ENCODE measurements at regions not wholly inside any gene's neighbourhood (a gene's known extent, or its start where the extent isn't known, plus 50 kb on each side); places are given as distances from the start of the nearest gene placed in this dataset.

GRCh38 chr2:4765787-4766530 lies 926.2 kb upstream of the SOX11 start:
- Histone ChIP-seq H3K36me3 (ENCODE audit: low read depth) (no peaks in the 10 kb centered on the region), H3K79me2 (ENCODE audit: low read depth) (no peaks in the 10 kb centered on the region), H4K20me1 (ENCODE audit: insufficient read depth) (no peaks in the 10 kb centered on the region), H2AFZ (no peak overlapping the region), H3K9me3 (ENCODE audit: insufficient read depth, low read depth) (no peaks in the 10 kb centered on the region), H3F3A (ENCODE audit: insufficient read depth, low read depth) (no peaks in the 10 kb centered on the region), H3K27ac (no peak overlapping the region), H3K4me3 (no peak overlapping the region), H3K27me3 (ENCODE audit: insufficient read depth, low read depth) (no peaks in the 10 kb centered on the region; the same call in 1 of the 2 replicates), H3K4me2 (no peak overlapping the region), H3K9me2 (ENCODE audit: insufficient read depth) (no peaks in the 10 kb centered on the region), H3K4me1 (replicated peaks; ENCODE audit: insufficient read depth) (no peaks in the 10 kb centered on the region)
- no peak for DNase-seq
- intact Hi-C loops (cut with micrococcal nuclease; ENCODE audit: unreplicated experiment) = no loop called here
- ChIA-PET POLR2A (ENCODE audit: unreplicated experiment) (no interaction called here), CTCF (no interaction called here)
- BruUV-seq (replicated peaks) = no TSS peak
- TF ChIP-seq CTCF (conservative IDR thresholded peaks at IDR 0.05) = no peak
- no peak for TF ChIP-seq EZH2 (IDR thresholded peaks at IDR 0.05; ENCODE audit: low read depth)

GRCh38 chr2:4775668-4776067 lies 916.5 kb upstream of the SOX11 start:
- H3K27ac ChIP-seq = no peak overlapping the region

GRCh38 chr2:4780679-4781078 lies 911.5 kb upstream of the SOX11 start:
- Histone ChIP-seq H3K27ac (no peak overlapping the region), H3K27me3 (ENCODE audit: insufficient read depth, low read depth) (no peaks in the 10 kb centered on the region), H3K36me3 (ENCODE audit: low read depth) (no peaks in the 10 kb centered on the region), H4K20me1 (ENCODE audit: insufficient read depth) (no peaks in the 10 kb centered on the region), H3F3A (ENCODE audit: insufficient read depth, low read depth) (no peaks in the 10 kb centered on the region), H3K4me1 (replicated peaks; ENCODE audit: insufficient read depth) (no peaks in the 10 kb centered on the region), H3K79me2 (ENCODE audit: low read depth) (no peaks in the 10 kb centered on the region), H2AFZ (no peak overlapping the region), H3K4me3 (no peak overlapping the region), H3K4me2 (no peak overlapping the region), H3K9me2 (ENCODE audit: insufficient read depth) (no peaks in the 10 kb centered on the region), H3K9me3 (ENCODE audit: insufficient read depth, low read depth) (no peaks in the 10 kb centered on the region)
- CTCF ChIA-PET = no interaction called here
- intact Hi-C loops (cut with micrococcal nuclease; ENCODE audit: unreplicated experiment) = no loop called here
- no TSS peak for BruUV-seq (replicated peaks)
- TF ChIP-seq CTCF (conservative IDR thresholded peaks at IDR 0.05) = no peak
- TF ChIP-seq EZH2 (IDR thresholded peaks at IDR 0.05; ENCODE audit: low read depth) = no peak
- no peak for DNase-seq
- POLR2A ChIA-PET (ENCODE audit: unreplicated experiment) = no interaction called here

More at GRCh38 chr2:4775668-4776067, 916.5 kb upstream of the SOX11 start:
- no peaks in the 10 kb centered on the region for H3K9me2 ChIP-seq (ENCODE audit: insufficient read depth)
- H3K36me3 ChIP-seq (ENCODE audit: low read depth) = no peaks in the 10 kb centered on the region
- H3K79me2 ChIP-seq (ENCODE audit: low read depth) = no peaks in the 10 kb centered on the region
- no peaks in the 10 kb centered on the region for H3K9me3 ChIP-seq (ENCODE audit: insufficient read depth, low read depth)
- TF ChIP-seq CTCF (conservative IDR thresholded peaks at IDR 0.05) (no peak), EZH2 (IDR thresholded peaks at IDR 0.05; ENCODE audit: low read depth) (no peak)
- H2AFZ ChIP-seq = no peak overlapping the region
- no peak for DNase-seq
- no peak overlapping the region for H3K4me2 ChIP-seq
- no peaks in the 10 kb centered on the region for H4K20me1 ChIP-seq (ENCODE audit: insufficient read depth)
- H3K27me3 ChIP-seq (ENCODE audit: insufficient read depth, low read depth) = no peaks in the 10 kb centered on the region
- no peaks in the 10 kb centered on the region for H3K4me1 ChIP-seq (replicated peaks; ENCODE audit: insufficient read depth)
- intact Hi-C loops (cut with micrococcal nuclease; ENCODE audit: unreplicated experiment) = no loop called here
- BruUV-seq (replicated peaks) = no TSS peak
- H3K4me3 ChIP-seq = no peak overlapping the region
- ChIA-PET POLR2A (ENCODE audit: unreplicated experiment) (no interaction called here), CTCF (no interaction called here)
- no peaks in the 10 kb centered on the region for H3F3A ChIP-seq (ENCODE audit: insufficient read depth, low read depth)
